ENCODE measurements at regions not wholly inside any gene's neighbourhood (a gene's known extent, or its start where the extent isn't known, plus 50 kb on each side); places are given as distances from the start of the nearest gene placed in this dataset.

- in situ Hi-C loops (cut with HindIII; ENCODE audit: low pct_unique_long_range_greater_than_20kb, low sequenced_read_pairs) (no loop called here), intact Hi-C loops (cut with micrococcal nuclease; ENCODE audit: unreplicated experiment) (no loop called here)
- no peaks in the 10 kb centered on the region for H3K9me3 ChIP-seq (ENCODE audit: control insufficient read depth, insufficient read depth, low read depth, low read length)
- H3K4me1 ChIP-seq (ENCODE audit: control insufficient read depth, insufficient read depth, low read length), result no peaks in the 10 kb centered on the region
- TF ChIP-seq REST (IDR thresholded peaks at IDR 0.05; ENCODE audit: insufficient read depth in 1 of 2, low read depth in 2 of 2, low read length in 1 of 2), result no peak
- no TSS peak for BruUV-seq (replicated peaks)
- ATAC-seq (no peak), DNase-seq (ENCODE audit: low read depth, low spot score) (no peak)
- H3K36me3 ChIP-seq (ENCODE audit: control insufficient read depth, insufficient read depth, low read length), result no peaks in the 10 kb centered on the region
- peaks cover 3% of the 10 kb centered on the region for H3K27me3 ChIP-seq (ENCODE audit: control insufficient read depth, insufficient read depth, low read length)
- H3K4me3 ChIP-seq (ENCODE audit: low read depth in 2 of 2, low read length in 2 of 2), result no peak overlapping the region
- ChIA-PET POLR2A (no interaction called here), CTCF (interaction anchor here (1.0 kb wide), 1 partner anchor 156 kb away, joined by 4 read pairs; no protein-coding TSS in a partner anchor)
- no peak overlapping the region for H3K27ac ChIP-seq (ENCODE audit: low read length)
Observed at GRCh38 chr1:220451532-220451931, 76.4 kb upstream of the MARK1 start.

- TF ChIP-seq CTCF (IDR thresholded peaks at IDR 0.05) (no peak), TCF7L2 (IDR thresholded peaks at IDR 0.05; ENCODE audit: low read depth, low read length) (no peak), SIN3A (IDR thresholded peaks at IDR 0.05; ENCODE audit: borderline replicate concordance, insufficient read depth, low read depth, low read length) (no peak), POLR2AphosphoS5 (IDR thresholded peaks at IDR 0.05; ENCODE audit: low read depth, low read length) (no peak), REST (IDR thresholded peaks at IDR 0.05; ENCODE audit: insufficient read depth in 1 of 2, low read depth in 2 of 2, low read length in 1 of 2) (no peak)
- peaks cover 3% of the 10 kb centered on the region for H3K27me3 ChIP-seq (ENCODE audit: control insufficient read depth, insufficient read depth, low read length)
- DNase-seq (ENCODE audit: low read depth, low spot score), result no peak
- no peaks in the 10 kb centered on the region for H3K36me3 ChIP-seq (ENCODE audit: control insufficient read depth, insufficient read depth, low read length)
- H3K4me1 ChIP-seq (ENCODE audit: control insufficient read depth, insufficient read depth, low read length), result no peaks in the 10 kb centered on the region
- BruUV-seq (replicated peaks), result no TSS peak
- no peak overlapping the region for H3K4me3 ChIP-seq (ENCODE audit: low read depth in 2 of 2, low read length in 2 of 2)
- intact Hi-C loops (cut with micrococcal nuclease; ENCODE audit: unreplicated experiment) (no loop called here), in situ Hi-C loops (cut with HindIII; ENCODE audit: low pct_unique_long_range_greater_than_20kb, low sequenced_read_pairs) (no loop called here)
- CTCF ChIA-PET, result interaction anchor here (1.0 kb wide), 1 partner anchor 156 kb away, joined by 4 read pairs; no protein-coding TSS in a partner anchor
- ATAC-seq, result no peak
- no peaks in the 10 kb centered on the region for H3K9me3 ChIP-seq (ENCODE audit: control insufficient read depth, insufficient read depth, low read depth, low read length)
- POLR2A ChIA-PET, result no interaction called here
- H3K27ac ChIP-seq (ENCODE audit: low read length), result no peak overlapping the region
Observed at GRCh38 chr1:220450927-220451326, 77.0 kb upstream of the MARK1 start.
